Germinal center (tissue), 1 donor: ENCODE measurements at regions not wholly inside any gene's neighbourhood (a gene's known extent, or its start where the extent isn't known, plus 50 kb on each side); places are given as distances from the start of the nearest gene placed in this dataset.
"Not testable (repeated sequence)": the region's sequence is repeated elsewhere in the genome, so short reads cannot be mapped to it uniquely, and the experiment has no call there.

ENCODE experiments used
- DNase-seq: peaks from one replicate; pipeline ENCODE4 v3.0.0; 2012; ENCODE audit warnings: mixed read lengths, low spot score

- no peak for DNase-seq
Observed at GRCh38 chr20:40278673-40279072, 410.4 kb downstream of the MAFB start.

GRCh38 chr20:40276301-40276700 lies 412.7 kb downstream of the MAFB start:
- no peak for DNase-seq

GRCh38 chr20:40275738-40276137 lies 413.3 kb downstream of the MAFB start:
- DNase-seq = no peak

- DNase-seq = no peak
Observed at GRCh38 chr20:40274912-40275533, 414.0 kb downstream of the MAFB start.

- DNase-seq = not testable (repeated sequence)
Observed at GRCh38 chr20:40269274-40269673, 419.8 kb downstream of the MAFB start.

- DNase-seq = no peak
Observed at GRCh38 chr20:40268321-40269075, 420.5 kb downstream of the MAFB start.

GRCh38 chr20:40265825-40266533 lies 423.1 kb downstream of the MAFB start:
- DNase-seq = no peak

- no peak for DNase-seq
Observed at GRCh38 chr20:40262219-40262618, 426.8 kb downstream of the MAFB start.

- DNase-seq = no peak
Observed at GRCh38 chr20:40258931-40259330, 430.1 kb downstream of the MAFB start.

GRCh38 chr20:40257763-40258162 lies 431.3 kb downstream of the MAFB start:
- no peak for DNase-seq

GRCh38 chr20:40255365-40255764 lies 433.7 kb downstream of the MAFB start:
- no peak for DNase-seq

GRCh38 chr20:40254023-40254772 lies 434.8 kb downstream of the MAFB start:
- no peak for DNase-seq

GRCh38 chr20:40251284-40251932 lies 437.6 kb downstream of the MAFB start:
- no peak for DNase-seq

- no peak for DNase-seq
Observed at GRCh38 chr20:40249805-40250204, 439.2 kb downstream of the MAFB start.

GRCh38 chr20:40245829-40246228 lies 443.2 kb downstream of the MAFB start:
- DNase-seq = no peak

GRCh38 chr20:40244286-40244685 lies 444.8 kb downstream of the MAFB start:
- DNase-seq = no peak

- no peak for DNase-seq
Observed at GRCh38 chr20:40241596-40242343, 447.3 kb downstream of the MAFB start.

- no peak for DNase-seq
Observed at GRCh38 chr20:40238511-40238910, 450.5 kb downstream of the MAFB start.

GRCh38 chr20:40234593-40234992 lies 454.4 kb downstream of the MAFB start:
- no peak for DNase-seq

- DNase-seq = no peak
Observed at GRCh38 chr20:40233406-40233805, 455.6 kb downstream of the MAFB start.

GRCh38 chr20:40232756-40233155 lies 456.3 kb downstream of the MAFB start:
- DNase-seq = no peak
